Lower leg skin (tissue), 4 donors: ENCODE measurements at regions not wholly inside any gene's neighbourhood (a gene's known extent, or its start where the extent isn't known, plus 50 kb on each side); places are given as distances from the start of the nearest gene placed in this dataset.

ENCODE experiments used
- DNase-seq, 2 donors: peaks; one replicate each; pipeline ENCODE4 v3.0.0-alpha.2; 2019; ENCODE audit warnings: low spot score in 2 of 2
- H3K4me3 ChIP-seq: fragments of 200-600 bp; sonication (generic); 2 replicates; pipeline ENCODE4 v1.5.1; 2017; ENCODE audit warnings: mild to moderate bottlenecking, low read depth; ENCODE audit not compliant: poor library complexity, severe bottlenecking
- CTCF ChIP-seq, 3 donors: fragments of 450-650 bp; IDR thresholded peaks; one replicate each; pipeline ENCODE4 v1.5.1; 2016; ENCODE audit warnings: antibody characterized with exemption in 3 of 3, mild to moderate bottlenecking in 3 of 3, moderate library complexity in 2 of 3
- POLR2A ChIP-seq, 2 donors: fragments of 450-650 bp; IDR thresholded peaks; one replicate each; pipeline ENCODE4 v1.6.1; 2016 to 2017; ENCODE audit warnings: antibody characterized with exemption in 2 of 2, mild to moderate bottlenecking in 1 of 2, moderate library complexity in 1 of 2
- WGBS, 2 donors: methylation state at CpG; one replicate each; pipeline ENCODE4 v1.1.5; 2018; 5-methylcytosine and 5-hydroxymethylcytosine counted together
- intact Hi-C: fragments of 100-400 bp; cut with DNase I; formaldehyde crosslinking; loops from one replicate; pipeline ENCODE4 v1.15.0; 2023; ENCODE audit warnings: low total_unique reads

DNA sequence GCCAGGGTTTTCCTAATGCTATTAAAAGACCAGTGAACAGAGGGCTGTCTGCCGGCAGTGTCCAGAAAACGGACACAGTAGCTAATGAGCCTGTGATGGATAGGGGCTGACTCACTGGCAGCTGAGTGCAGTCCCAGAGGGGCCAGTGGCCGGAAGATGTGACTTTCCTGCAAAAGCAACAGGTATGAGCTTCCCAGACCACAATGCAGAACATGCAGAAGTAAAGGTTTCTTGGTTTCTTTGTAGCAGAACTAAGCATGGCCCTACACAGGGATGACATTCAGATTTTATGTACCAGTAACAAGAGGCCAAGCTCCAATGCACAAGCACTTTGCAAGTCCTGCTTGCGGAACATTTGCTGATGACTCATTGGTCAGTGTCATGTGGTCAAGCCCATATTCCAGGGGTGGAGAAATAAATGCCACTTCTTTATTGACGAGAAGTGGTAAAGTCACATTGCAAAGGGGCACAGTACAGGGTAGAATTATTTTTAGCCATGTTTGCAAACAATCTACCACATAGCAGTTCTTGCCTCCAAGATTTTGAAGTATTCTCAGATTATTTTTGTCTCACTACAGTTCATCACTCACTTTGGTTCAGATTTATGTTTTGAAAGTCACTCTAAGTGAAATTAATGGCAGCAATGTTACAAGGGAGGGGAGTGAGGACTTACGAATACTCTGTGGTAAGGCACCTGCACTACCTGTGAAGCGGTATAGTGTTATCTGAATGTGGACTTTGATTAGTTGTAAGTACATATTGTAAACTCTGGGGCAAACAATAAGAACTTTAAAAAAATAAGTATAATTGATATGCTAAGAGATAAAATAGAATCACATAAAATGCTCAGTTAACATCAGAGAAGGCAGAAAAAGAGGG is 263.3 kb downstream of the ABHD5 start:
- intact Hi-C loops: no loop called here
- WGBS, 2 donors: 69 to 72% methylated on average over 7 of the region's 7 CpGs
- DNase-seq: no peak

GRCh38 chr3:43956945-43957344 is 266.2 kb downstream of the ABHD5 start:
- no peak for TF ChIP-seq CTCF (IDR thresholded peaks at IDR 0.05)
- TF ChIP-seq POLR2A (IDR thresholded peaks at IDR 0.05): no peak
- intact Hi-C loops: no loop called here
- H3K4me3 ChIP-seq: no peak overlapping the region
- no peak for DNase-seq
- 68 to 69% methylated on average over 5 of the region's 5 CpGs for WGBS, 2 donors

More for the DNA sequence above, 263.3 kb downstream of the ABHD5 start:
- no peak overlapping the region for H3K4me3 ChIP-seq
- TF ChIP-seq CTCF (IDR thresholded peaks at IDR 0.05) (no peak), POLR2A (IDR thresholded peaks at IDR 0.05) (no peak)

DNA sequence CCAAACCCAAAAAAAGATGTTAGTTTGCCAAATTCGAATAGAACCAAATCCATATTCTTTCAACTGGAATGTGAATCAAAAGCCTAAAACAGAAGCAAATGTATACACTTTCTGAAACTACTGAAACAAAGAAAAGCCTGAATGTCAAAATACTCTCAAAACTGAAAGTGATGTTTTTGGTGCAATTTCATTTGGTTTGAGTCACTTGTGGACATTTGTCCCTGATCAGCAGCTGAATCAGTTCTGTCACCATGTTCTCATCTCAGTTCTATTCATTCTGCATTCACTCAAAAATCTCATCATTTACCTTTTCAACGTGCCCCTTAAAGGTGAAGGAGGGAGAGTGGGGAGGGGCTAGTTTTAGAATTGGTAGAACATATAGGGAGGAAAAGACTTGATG is 266.8 kb downstream of the ABHD5 start:
- H3K4me3 ChIP-seq: no peak overlapping the region
- TF ChIP-seq POLR2A (IDR thresholded peaks at IDR 0.05): no peak
- no peak for TF ChIP-seq CTCF (IDR thresholded peaks at IDR 0.05)
- no peak for DNase-seq
- intact Hi-C loops: no loop called here
- WGBS, 2 donors: 62 to 65% methylated on average over 2 of the region's 2 CpGs

GRCh38 chr3:43958005-43958770 is 267.4 kb downstream of the ABHD5 start:
- WGBS, 2 donors: 77 to 80% methylated on average over 16 of the region's 16 CpGs
- intact Hi-C loops: no loop called here
- no peak for TF ChIP-seq POLR2A (IDR thresholded peaks at IDR 0.05)
- TF ChIP-seq CTCF (IDR thresholded peaks at IDR 0.05): no peak
- no peak for DNase-seq
- no peak overlapping the region for H3K4me3 ChIP-seq

DNA sequence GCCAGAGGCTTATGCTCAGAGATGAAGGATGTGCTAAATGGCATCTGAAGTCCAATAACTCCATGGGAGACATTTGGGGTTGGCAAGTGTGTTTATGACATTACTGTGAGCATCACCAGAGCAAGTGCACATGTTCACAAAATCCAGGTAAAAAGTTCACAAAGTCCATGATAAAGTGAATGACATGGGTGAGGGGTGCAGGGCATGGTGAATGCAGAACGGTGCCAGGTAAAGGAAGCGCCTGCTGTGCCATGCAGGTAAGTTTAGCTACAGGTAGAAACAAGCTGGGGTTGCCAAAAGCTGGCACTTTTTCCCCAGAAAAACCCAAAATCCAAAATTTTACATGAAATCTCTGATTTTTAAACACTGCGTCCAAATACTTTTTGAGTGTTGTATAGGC is 268.2 kb downstream of the ABHD5 start:
- WGBS, 2 donors: 84 to 94% methylated on average over 3 of the region's 3 CpGs
- TF ChIP-seq POLR2A (IDR thresholded peaks at IDR 0.05): no peak
- no peak for TF ChIP-seq CTCF (IDR thresholded peaks at IDR 0.05)
- no peak for DNase-seq

More for the DNA sequence above, 268.2 kb downstream of the ABHD5 start:
- H3K4me3 ChIP-seq: no peak overlapping the region
- intact Hi-C loops: no loop called here
